HG03280 (cell line): ENCODE measurements at regions not wholly inside any gene's neighbourhood (a gene's known extent, or its start where the extent isn't known, plus 50 kb on each side); places are given as distances from the start of the nearest gene placed in this dataset.

Experiments used
- ATAC-seq: cut with Tn5 transposase; IDR thresholded peaks from one replicate; pipeline ENCODE4 v1.9.1; 2021; ENCODE audit warnings: mild to moderate bottlenecking, moderate library complexity; ENCODE audit not compliant: unreplicated experiment

DNA sequence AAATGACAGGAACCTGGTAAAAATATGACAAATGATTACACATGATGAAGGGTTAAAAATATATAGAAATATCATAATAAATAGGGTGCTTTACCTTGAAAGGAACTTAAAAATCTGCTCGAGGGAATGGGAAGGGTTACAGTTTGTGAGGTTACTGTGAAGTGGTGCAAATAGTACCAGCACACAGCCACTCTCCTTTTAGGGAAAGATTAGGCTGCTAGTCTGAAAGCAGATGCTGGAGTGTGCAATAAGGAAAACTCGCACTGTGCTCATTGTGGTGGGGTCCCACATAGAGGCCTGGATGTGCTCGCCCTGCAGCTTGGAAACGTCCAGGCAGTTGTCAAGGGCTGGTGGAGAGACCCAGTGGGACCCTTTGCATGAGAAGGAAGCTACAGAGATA is 145.9 kb upstream of the TBX20 start:
- ATAC-seq, result no peak

GRCh38 chr7:35399216-35399615 is 145.3 kb upstream of the TBX20 start:
- no peak for ATAC-seq

DNA sequence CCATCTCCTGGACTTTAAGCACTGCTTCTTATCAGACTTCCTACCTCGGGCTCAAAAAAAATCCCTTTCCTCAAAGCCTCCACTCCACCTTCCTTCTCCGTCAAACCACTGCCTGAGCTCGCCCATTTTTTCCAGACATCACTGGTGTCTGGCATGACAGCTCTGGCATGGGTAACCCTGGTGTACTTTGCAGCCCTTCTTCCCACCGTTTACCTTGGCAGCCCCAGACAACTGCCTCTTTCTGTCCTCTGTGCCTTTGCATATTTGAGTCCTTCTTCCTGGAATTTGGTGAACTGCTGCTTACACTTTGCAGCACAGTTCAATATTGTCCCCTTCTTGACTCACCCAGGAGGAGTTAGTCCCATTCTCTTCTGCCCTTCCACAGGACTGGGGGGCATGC is 144.6 kb upstream of the TBX20 start:
- ATAC-seq, result no peak

- no peak for ATAC-seq
These were observed 136.2 kb upstream of the TBX20 start for GRCh38 chr7:35390146-35390545.

- no peak for ATAC-seq
These were observed 135.7 kb upstream of the TBX20 start for GRCh38 chr7:35389636-35390035.

GRCh38 chr7:35386816-35387706 is 133.2 kb upstream of the TBX20 start:
- ATAC-seq, result no peak

GRCh38 chr7:35386082-35386815 is 132.3 kb upstream of the TBX20 start:
- ATAC-seq, result no peak

GRCh38 chr7:35384761-35385700 is 131.1 kb upstream of the TBX20 start:
- ATAC-seq, result no peak

DNA sequence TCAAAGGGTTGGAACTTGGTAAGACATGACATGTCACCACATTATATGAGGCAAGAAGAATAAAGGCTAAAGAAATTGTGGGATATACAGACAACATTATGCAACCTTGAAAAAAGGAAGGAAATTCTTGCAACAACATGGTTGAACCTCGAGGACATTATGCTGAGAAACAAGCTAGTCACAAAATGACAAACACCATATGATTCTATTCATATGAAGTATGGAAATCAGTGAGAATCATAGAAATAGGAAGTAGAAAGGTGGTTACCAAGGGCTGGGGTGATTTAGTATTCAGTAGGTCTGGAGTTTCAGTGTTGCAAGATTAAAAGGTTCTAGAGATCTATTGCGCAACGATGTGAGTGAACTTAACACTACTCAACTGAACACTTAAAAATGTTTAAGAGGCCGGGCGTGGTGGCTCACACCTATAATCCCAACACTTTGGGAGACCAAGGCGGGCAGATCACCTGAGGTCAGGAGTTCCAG is 126.9 kb upstream of the TBX20 start:
- ATAC-seq, result no peak

DNA sequence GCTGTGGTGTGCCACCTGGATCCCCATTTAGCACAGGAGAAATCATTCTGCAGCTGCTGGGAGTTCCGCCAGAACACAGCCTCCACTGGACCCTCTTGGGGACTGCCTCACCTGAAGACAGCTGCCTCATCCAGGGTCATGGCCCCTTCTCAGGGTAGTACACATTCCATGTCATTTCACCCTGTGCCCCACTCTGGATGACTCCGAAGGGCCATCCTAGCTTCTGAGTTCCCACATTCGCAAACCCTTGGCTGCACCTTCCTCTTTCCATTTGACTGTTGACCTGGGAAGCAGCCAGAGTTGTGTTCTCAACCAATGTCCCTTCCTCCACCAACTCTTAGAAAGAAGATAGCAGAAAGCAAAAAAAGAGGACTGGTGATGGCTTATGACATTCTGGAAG is 125.6 kb upstream of the TBX20 start:
- no peak for ATAC-seq

GRCh38 chr7:35375516-35375915 is 121.6 kb upstream of the TBX20 start:
- no peak for ATAC-seq

DNA sequence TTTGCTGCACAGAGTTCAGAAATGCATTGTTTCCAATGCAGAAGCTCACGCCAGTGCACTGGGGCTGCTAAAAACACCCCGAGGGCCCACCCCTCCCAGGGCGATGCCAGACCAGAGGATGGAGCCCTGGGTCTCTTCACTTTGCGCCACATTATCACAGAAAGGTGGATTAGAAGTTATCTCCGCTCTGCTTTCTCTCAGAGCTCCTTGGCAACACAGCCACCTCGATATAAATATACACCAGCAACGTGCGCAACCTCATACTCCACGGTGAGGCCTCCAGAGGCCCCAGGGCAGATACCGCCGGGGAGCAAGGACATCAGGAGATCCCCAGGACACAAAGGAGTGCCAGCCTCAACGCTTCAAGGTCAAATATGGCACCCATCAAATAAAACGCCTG is 121.0 kb upstream of the TBX20 start:
- ATAC-seq, result no peak

GRCh38 chr7:35371221-35371620 is 117.3 kb upstream of the TBX20 start:
- ATAC-seq, result no peak

- no peak for ATAC-seq
These were observed 116.8 kb upstream of the TBX20 start for GRCh38 chr7:35370687-35371086.

DNA sequence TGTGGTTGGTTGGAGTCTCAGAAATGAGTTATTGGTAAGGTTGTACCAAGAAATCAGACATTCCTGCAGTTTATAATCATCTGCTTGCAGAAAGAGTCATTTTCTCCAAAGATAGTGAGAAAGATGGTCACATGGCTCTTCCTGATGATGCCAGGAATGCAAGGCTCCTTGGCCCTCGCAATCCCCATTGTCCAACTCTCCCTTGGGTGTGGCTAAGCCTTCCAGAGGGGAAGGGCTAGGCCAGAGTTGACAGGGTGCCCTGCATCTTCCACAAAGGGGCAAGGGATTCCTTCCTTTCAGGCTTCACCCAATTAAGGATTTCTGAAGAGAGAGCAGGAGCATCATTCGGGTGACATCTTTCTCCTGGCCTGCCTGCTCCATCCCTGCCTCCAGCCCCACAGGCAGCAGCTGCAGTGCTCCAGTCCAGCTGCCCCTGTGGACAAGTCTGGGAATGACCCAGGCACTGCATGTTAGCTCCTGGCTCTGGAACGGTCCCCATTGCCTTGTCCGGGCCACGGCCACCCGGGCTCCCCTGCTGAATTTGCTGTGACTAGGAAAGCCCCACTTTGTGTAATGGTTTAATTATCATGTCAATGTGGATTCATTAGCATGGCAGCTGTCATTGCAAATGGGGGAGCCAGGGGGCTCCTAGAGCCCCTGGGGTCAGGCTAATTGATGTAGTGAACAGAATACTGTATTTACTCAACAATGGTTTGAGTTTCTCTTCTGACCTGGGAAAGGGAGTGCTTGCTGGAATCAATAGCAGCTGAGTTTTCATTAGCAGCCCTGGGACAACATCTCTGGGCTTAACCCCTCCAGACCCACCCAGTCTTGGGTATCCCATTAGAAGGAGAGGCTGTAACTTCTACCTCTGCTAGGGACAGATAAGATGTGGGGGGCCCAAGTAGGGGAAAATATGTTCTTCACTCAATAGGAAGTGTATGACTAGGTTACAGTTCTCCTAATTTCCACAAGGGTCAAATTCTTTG is 112.6 kb upstream of the TBX20 start:
- ATAC-seq, result no peak

DNA sequence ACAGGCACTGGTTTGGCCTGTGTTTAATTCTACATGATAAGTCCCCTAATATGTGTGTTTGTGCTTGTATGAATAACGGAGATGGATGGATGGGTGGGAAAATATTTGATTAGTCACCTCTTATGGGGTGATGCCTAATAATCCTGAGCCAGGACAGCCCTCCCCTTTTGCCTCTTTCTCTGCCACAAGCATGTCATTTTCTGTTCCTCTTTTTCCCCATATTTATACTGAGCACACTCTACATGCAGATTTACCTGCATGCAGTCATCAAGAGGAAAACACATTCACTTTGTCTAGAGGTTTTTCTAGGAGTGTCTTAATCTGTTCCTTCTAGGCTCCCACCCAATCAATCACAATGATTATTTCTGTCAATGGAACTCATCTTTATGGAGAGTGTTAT is 111.6 kb upstream of the TBX20 start:
- ATAC-seq, result no peak

GRCh38 chr7:35362341-35362740 is 108.4 kb upstream of the TBX20 start:
- no peak for ATAC-seq

GRCh38 chr7:35359423-35359822 is 105.5 kb upstream of the TBX20 start:
- no peak for ATAC-seq

DNA sequence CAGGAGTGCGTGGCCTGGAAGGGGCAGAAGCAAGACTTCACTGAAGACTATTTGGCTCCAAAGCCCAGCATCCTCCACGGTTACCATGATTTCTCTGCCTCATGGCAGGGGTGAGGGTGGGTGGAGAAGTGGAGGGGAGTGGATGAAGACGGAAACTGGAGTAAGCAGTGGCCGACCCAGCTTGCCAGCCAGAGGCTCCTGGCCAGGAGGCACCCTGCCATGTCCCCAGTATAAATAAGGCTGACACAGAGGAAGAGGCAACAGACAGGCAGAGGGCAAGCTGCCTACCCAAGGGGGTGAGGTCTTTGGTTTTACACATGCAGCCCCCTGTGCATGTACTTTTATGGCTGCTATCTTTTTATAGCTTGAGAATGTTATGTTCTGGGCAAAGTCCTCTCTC is 102.6 kb upstream of the TBX20 start:
- ATAC-seq, result no peak

DNA sequence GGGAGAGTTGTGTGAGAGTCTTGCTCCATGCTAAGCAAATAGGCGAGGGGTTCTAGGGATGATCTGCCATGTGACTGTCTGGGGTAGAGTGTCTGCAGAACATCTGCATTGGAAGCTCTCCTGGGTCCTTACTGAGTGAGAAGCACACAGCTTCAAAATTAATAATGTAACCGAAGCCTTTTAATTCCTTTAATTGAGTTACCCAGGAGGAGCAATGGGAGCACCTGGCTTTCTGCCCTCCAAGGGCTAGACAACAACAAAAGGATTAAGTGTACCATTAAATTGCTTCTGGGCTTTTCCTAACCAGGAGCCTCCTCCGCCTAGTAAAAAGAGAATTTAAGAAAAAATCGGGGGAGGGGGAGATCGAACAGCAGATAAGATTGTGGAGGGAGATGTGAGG is 102.0 kb upstream of the TBX20 start:
- no peak for ATAC-seq
